H4 (cell line): ENCODE measurements at regions not wholly inside any gene's neighbourhood (a gene's known extent, or its start where the extent isn't known, plus 50 kb on each side); places are given as distances from the start of the nearest gene placed in this dataset.
"Not testable (repeated sequence)": the region's sequence is repeated elsewhere in the genome, so short reads cannot be mapped to it uniquely, and the experiment has no call there.

Source experiments
- DNase-seq: peaks from one replicate; pipeline ENCODE4 v3.0.0-alpha.2; 2015; ENCODE audit warnings: low spot score

GRCh38 chr6:137709424-137710236, 157.4 kb upstream of the TNFAIP3 start:
- no peak for DNase-seq

- DNase-seq, result no peak
These were observed 155.1 kb upstream of the TNFAIP3 start for GRCh38 chr6:137711972-137712371.

GRCh38 chr6:137712587-137712986, 154.5 kb upstream of the TNFAIP3 start:
- no peak for DNase-seq

- peak; percentile 66 for DNase-seq
These were observed 151.4 kb upstream of the TNFAIP3 start for GRCh38 chr6:137715589-137716045.

- peak; percentile 33 for DNase-seq
These were observed 149.7 kb upstream of the TNFAIP3 start for GRCh38 chr6:137717074-137718073.

GRCh38 chr6:137718903-137719302, 148.2 kb upstream of the TNFAIP3 start:
- not testable (repeated sequence) for DNase-seq

GRCh38 chr6:137722749-137723272, 144.2 kb upstream of the TNFAIP3 start:
- no peak for DNase-seq

GRCh38 chr6:137723273-137724017, 143.6 kb upstream of the TNFAIP3 start:
- DNase-seq, result no peak

GRCh38 chr6:137724018-137724403, 143.0 kb upstream of the TNFAIP3 start:
- no peak for DNase-seq

- DNase-seq, result no peak
These were observed 142.4 kb upstream of the TNFAIP3 start for GRCh38 chr6:137724495-137725211.

- no peak for DNase-seq
These were observed 141.1 kb upstream of the TNFAIP3 start for GRCh38 chr6:137725949-137726348.

- no peak for DNase-seq
These were observed 140.5 kb upstream of the TNFAIP3 start for GRCh38 chr6:137726582-137726981.

GRCh38 chr6:137727216-137727765, 139.8 kb upstream of the TNFAIP3 start:
- no peak for DNase-seq

- DNase-seq, result peak; percentile 10
These were observed 138.4 kb upstream of the TNFAIP3 start for GRCh38 chr6:137728386-137729349.

- no peak for DNase-seq
These were observed 137.0 kb upstream of the TNFAIP3 start for GRCh38 chr6:137729866-137730629.

- DNase-seq, result no peak
These were observed 135.5 kb upstream of the TNFAIP3 start for GRCh38 chr6:137731600-137731959.

GRCh38 chr6:137731960-137732616, 135.0 kb upstream of the TNFAIP3 start:
- no peak for DNase-seq

- DNase-seq, result no peak
These were observed 133.7 kb upstream of the TNFAIP3 start for GRCh38 chr6:137733372-137733771.
